GM18519 (cell line): ENCODE measurements at regions not wholly inside any gene's neighbourhood (a gene's known extent, or its start where the extent isn't known, plus 50 kb on each side); places are given as distances from the start of the nearest gene placed in this dataset.

Experiments used
- ATAC-seq: cut with Tn5 transposase; IDR thresholded peaks from one replicate; pipeline ENCODE4 v1.9.1; 2021; ENCODE audit warnings: mild to moderate bottlenecking, moderate library complexity; ENCODE audit not compliant: unreplicated experiment, low FRiP score

- ATAC-seq, result no peak
Measured at GRCh38 chr6:133748628-133749027, 140.3 kb upstream of the TCF21 start.

DNA sequence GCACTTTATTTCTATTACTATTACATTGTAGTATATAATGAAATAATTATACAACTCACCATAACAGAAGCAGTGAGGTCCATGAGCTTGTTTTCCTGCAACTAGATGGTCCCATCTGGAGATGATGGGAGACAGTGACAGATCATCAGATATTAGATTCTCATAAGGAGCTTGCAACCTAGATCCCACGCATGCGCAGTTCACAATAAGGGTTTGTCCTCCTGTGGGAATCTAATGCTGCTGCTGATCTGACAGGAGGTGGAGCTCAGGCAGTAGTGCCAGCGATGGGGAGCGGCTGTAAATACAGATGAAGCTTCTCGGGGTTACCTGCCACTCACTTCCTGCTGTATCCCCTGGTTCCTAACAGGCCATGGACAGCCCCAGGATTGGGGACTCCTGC, 139.5 kb upstream of the TCF21 start:
- ATAC-seq, result no peak

DNA sequence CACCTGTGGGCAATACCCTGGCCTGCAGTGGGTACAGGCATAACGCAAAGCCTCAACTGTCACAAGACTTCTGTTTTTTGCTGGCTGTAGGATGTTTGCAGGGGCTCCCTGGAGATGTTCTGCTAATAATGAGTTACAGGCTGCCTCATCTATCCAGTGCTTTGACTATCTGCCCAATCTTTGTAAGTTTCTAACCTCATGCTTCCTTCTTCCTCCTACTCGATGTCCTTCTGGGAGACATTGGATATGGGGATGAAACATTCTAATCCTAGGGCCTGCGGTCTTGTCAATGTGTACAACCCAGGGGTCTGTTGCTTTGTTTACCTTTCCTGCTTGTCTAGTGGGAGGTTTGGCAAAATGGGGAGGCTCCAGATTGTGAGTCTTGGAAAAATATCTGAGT, 136.8 kb upstream of the TCF21 start:
- no peak for ATAC-seq

DNA sequence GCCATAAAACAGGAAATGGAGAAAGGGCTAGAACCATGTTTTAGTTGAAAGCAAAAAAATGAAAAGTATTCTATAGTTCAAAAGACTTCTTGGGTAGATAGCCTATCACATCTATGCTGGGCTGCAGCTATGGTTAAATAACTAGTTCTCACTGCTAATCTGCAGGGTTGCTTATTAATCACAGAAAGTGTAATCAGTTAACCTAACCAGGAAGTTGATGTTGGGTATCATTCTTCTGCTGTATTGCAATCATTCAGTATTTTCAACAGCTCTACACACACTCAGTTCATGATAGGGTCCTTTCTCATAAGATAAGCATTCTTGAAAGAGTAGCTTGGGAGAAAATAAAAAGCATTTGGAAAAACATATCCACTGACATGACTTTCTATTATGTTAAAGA, 135.2 kb upstream of the TCF21 start:
- ATAC-seq, result no peak

- no peak for ATAC-seq
Measured at GRCh38 chr6:133754298-133754697, 134.6 kb upstream of the TCF21 start.

GRCh38 chr6:133756078-133756695, 132.7 kb upstream of the TCF21 start:
- no peak for ATAC-seq

- no peak for ATAC-seq
Measured at GRCh38 chr6:133757335-133757734, 131.6 kb upstream of the TCF21 start.

DNA sequence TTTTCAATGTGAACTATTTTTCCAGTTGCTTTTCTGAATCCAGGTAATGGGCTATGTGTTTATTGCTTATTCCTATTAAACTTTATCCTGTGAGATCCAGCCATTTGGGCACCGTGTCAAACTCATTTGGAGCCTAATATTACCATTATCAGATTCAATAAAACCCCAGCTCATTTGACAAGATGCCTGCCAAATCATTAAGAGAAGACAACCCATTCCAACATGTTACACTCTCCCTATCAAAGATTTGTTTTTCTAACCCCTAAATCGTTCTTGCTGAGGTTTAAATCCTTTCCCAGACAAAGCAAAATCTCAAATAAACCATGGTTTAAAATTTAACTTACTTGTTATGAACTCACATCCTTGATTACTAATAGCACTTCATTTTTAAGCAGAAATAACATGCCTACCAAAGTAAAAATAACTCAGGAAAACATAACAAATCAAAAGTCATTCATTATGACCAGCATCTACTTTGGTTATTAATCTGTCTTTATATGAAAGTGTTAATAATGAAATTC, 130.0 kb upstream of the TCF21 start:
- no peak for ATAC-seq

- ATAC-seq, result no peak
Measured at GRCh38 chr6:133759524-133759923, 129.4 kb upstream of the TCF21 start.

GRCh38 chr6:133761706-133762105, 127.2 kb upstream of the TCF21 start:
- ATAC-seq, result no peak

- ATAC-seq, result no peak
Measured at GRCh38 chr6:133764008-133764753, 124.7 kb upstream of the TCF21 start.

GRCh38 chr6:133764754-133765208, 124.1 kb upstream of the TCF21 start:
- ATAC-seq, result no peak

GRCh38 chr6:133767357-133767970, 121.4 kb upstream of the TCF21 start:
- ATAC-seq, result no peak

- no peak for ATAC-seq
Measured at GRCh38 chr6:133768656-133769295, 120.1 kb upstream of the TCF21 start.

- no peak for ATAC-seq
Measured at GRCh38 chr6:133769463-133769862, 119.5 kb upstream of the TCF21 start.

DNA sequence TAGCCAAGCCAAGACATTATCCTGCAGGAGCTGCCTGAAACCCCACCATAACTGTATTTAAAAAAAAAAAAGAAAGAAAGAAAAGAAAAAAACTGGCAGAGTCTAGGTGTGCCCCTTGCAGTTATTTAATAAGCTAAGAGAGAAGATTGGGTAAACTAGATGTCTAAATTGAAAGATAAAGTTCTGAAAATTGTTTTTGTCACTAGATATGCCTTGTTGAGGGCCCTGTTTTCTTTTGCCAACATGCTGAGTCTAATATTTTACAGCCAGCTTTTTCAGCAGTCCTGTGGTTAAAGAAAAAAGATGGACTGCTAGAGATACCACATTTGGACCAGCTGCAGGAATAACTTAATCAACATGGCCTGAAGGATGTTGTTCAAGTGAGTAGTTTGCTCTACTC, 116.3 kb upstream of the TCF21 start:
- ATAC-seq, result no peak

GRCh38 chr6:133773776-133774175, 115.1 kb upstream of the TCF21 start:
- ATAC-seq, result no peak

DNA sequence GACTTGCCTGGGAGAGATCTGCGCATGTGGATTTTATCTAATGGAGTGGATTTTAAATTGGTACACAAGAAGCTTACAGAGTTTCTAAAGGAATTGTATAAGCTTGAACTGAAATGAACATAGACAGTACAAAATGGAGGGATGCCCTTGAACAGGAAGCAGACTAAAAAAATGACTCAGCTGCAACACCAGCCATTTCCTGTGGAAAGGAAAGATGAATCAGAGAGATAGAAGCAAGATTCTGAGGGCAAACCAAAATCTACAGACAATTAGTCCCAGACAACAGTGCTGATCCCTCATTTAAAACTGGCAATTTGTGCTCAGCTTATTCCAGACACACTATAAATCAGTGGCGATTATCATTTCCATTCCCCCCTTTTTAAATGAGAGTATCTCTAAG, 114.6 kb upstream of the TCF21 start:
- no peak for ATAC-seq

DNA sequence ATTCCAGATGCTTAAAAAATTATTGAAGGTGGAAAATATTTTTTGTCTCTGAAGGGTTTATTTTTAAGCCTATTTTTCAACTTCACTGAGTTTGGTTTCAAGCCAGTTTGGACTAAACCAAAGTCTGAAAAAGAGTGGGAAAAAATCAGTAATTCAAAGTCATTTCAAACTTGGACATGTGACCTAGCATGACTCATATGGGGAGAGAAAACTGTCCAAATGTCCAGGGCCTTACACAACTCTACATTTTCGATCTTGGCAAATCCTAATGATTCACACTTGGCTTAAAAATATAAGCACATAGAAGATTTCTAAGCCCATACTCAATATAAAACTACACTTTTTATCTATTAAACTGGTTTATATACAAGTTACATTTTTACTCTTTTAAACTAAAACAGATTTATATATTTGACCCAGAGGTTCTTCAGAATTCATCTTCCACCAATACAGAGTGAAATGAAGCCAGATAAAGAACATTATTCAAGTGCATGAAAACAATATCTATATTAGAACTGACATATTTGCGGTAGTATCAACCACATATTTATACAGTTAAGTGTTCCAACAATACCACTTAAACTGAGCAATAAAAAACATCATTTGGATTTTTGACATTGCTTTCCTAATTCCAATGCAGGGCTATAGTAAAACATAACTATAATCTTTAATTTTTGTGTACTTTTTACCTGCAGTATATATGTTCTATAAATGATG, 110.3 kb upstream of the TCF21 start:
- ATAC-seq, result no peak

DNA sequence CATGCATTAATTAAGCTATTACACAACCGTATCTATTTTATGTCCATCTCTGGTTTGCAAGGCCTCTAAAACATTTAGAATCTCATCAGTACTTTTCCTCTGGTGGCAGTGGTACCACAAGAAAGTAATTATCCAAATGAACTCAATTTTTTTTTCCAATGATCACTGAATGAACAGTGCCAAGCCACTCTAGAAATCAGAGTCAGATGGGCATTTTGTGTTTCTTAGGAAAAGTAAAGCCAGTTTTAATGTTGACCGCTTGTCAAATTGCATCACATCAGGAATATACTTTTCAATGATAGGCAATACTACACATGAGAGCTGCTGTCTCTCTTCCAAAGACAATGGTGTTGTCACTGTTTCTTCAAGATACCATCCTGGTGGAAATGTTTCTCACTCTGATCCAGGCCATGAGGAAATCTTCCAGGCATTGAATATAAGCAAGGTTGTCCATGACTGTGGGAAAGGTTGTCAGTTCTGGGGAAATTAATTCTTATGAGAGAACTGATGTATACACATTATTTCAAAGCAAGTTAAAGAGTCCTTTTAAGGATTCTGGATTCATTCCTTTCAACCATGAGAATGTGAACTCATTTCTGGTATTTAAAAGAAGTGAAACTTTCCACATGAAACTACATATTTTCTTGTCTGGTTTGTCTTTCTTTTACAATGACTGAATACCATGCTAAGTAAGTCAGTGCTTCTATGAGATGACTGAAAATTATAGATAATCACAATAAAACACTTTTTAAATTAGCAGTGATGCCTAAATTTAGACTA, 108.8 kb upstream of the TCF21 start:
- ATAC-seq, result no peak
